AG08396 (cell line): ENCODE measurements at regions not wholly inside any gene's neighbourhood (a gene's known extent, or its start where the extent isn't known, plus 50 kb on each side); places are given as distances from the start of the nearest gene placed in this dataset.

Source experiments
- DNase-seq: peaks from one replicate; pipeline ENCODE4 v3.0.0; 2012; ENCODE audit warnings: low spot score, mixed read lengths

- DNase-seq: no peak
Observed at GRCh38 chr22:22395245-22395644, 113.3 kb downstream of the ZNF280B start.

DNA sequence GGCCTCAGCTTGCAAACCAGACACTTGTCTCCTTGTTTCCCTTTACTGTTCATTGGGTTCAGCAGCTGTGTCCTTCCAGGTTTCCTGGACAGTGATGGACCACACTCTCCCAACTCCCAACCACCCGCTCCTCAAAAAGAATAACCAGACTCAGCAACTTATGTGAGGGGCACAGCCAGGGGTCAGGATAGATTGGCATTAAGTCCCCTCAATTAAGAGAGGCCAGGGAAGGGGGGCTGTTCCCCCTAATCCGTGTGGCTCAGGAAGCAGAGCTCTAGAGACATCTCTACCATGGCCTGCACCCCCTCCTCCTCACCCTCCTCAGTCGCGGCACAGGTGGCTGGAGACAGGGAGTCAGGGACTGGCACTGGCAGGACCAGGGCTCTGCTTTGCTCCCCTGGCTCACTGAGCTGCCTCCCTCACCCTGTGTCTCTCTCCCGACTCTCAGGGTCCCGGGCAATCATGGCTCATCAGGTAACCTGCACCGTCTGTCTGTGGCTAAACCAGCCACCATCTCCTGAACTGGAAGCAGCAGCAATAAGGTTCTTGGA lies 111.7 kb downstream of the ZNF280B start:
- no peak for DNase-seq

DNA sequence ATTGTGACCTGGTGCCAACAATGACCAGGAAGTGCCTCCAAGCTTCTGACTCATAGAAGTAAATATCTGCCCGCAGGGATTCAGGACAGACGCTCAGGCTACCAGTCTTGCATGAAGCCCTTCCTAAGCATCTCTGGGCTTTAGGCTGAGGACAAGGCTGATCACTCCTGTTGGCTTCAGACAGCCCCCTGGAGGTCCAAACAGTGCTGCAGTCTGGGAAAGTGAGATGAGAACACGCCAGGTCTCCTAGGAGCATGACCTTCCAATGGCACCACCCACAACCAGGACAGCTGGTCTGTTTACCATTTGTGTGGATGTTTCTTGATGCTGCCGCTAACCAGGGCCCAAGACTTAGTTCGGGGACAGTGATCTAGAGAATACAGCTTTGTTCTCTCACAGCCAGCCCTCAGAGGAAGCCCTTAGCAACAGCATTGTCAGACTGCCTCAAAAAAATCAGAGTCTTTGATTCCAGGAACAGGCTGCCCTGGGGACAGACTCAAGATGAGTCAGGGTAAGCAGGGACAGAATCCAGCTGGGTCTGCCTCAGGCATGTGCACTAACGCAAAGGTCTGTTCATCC lies 111.2 kb downstream of the ZNF280B start:
- no peak for DNase-seq

- no peak for DNase-seq
Observed at GRCh38 chr22:22397875-22398524, 110.5 kb downstream of the ZNF280B start.

GRCh38 chr22:22398530-22399327 lies 109.8 kb downstream of the ZNF280B start:
- DNase-seq: no peak

DNA sequence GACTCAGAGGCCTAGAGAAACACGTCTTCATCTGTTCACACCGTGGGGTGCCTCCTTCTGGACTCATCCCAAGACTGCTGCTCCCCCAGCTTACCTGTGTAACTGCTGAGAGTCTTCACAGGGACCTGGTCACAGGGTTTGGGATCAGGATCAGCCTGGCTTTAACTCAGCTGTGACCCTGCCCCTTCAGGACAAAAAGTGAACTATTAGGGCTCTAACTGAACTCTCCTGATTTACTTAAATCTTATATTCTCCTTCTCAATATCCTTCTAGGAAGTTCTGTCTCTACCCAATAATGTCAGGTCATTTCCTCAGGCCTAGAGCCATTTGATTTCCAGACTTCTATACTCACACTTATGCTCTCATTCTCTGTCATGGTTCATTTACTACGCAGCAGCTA lies 108.4 kb downstream of the ZNF280B start:
- DNase-seq: no peak

DNA sequence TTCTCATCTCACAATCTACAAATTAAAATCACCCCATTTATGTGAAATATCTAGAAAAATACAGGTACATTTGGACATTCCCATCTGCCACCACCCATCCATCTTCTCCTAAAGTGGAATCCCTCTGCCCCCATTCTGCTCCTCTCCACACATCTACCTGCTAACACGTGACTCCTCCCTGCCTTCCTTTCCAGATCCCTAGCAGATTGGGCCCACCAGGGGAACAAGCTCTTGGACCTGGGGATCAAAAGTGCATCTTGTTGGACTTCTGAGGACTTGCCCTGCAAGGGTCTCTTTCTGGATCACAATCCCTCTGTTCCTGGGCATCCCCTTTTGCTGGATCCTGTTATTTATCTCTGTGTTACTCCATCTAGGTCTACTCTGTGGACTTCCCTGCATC lies 107.6 kb downstream of the ZNF280B start:
- no peak for DNase-seq

- no peak for DNase-seq
Observed at GRCh38 chr22:22401381-22401780, 107.2 kb downstream of the ZNF280B start.

- no peak for DNase-seq
Observed at GRCh38 chr22:22403306-22403705, 105.2 kb downstream of the ZNF280B start.

DNA sequence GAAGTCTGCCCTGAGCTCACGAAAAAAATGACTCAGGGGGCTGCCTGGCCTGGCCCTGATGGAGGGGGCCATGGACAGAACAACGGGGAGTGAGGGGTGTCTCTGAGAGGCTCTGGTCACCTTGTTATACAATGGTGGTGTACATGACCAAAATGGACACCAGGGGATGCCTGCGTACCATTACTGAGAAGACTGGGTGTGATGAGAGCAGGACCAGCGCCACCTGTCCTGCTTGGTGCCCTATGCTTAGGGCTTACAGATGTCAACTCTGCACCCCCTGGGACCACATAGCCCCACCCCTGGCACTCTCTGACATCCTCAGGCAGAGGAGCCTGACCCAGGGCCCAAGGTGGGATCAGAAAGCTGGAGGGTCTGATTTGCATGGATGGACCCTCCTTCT lies 104.8 kb downstream of the ZNF280B start:
- DNase-seq: no peak

GRCh38 chr22:22404598-22405284 lies 103.8 kb downstream of the ZNF280B start:
- DNase-seq: no peak

GRCh38 chr22:22406445-22407027 lies 102.0 kb downstream of the ZNF280B start:
- no peak for DNase-seq

- DNase-seq: no peak
Observed at GRCh38 chr22:22407061-22407460, 101.5 kb downstream of the ZNF280B start.

GRCh38 chr22:22408269-22408668 lies 100.3 kb downstream of the ZNF280B start:
- no peak for DNase-seq

DNA sequence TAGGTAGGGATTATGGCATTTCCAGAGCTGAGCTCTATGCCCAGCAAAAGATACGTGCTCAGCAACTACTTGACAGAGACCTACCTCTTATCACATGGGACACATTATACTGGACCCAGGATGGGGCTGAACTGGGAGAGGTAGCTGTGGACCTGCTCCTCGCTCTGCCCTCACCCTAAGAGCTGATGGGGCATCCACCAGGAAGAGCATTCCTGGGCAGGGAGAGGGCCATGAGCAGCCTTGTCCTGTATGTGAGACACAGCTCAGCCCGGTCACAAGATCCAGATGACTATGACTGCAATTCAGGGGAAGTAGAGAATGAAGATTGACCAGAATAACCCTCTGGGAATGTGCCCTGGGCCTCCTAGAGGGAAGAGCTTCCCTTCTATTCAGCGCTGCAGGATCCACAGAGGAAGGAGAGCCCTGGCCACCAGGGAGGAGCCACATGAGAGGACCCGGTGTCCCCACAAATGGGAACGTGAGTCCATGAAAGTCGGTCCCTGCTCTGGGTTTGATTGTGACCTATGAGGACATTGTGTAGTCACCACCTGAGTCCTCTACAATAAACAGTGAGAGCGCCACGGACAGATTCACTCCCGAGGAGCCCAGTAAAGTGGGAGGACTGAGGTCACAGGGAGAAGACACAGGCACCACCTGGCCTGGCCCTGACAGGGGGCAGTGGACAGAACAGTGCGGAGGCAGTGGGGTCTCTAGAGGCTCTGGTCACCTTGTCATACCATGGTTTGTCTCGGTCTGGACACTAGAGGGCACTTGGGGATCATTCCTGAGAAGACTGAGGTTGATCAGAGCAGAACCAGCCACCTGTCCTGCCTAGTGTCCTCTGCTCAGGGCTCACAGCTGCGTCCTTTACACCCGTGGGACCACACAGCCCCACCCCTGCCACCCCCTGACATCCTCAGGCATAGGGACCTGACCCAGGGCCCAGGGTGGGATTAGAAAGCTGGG lies 99.5 kb downstream of the ZNF280B start:
- peak; percentile 32 for DNase-seq

DNA sequence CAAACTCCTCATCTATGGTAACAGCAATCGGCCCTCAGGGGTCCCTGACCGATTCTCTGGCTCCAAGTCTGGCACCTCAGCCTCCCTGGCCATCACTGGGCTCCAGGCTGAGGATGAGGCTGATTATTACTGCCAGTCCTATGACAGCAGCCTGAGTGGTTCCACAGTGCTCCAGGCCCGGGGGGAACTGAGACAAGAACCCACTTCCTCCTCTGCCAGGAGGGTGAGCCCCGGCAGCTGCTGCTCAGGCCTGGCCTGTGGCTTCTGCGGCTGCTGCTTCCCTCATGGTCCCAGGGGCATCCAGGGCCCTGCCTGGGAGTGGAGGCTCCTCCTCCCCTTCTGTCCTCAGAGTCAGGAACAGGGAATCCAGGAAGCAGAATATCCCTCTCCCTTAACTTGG lies 98.4 kb downstream of the ZNF280B start:
- no peak for DNase-seq

GRCh38 chr22:22410677-22411076 lies 97.9 kb downstream of the ZNF280B start:
- DNase-seq: no peak

GRCh38 chr22:22414266-22414665 lies 94.3 kb downstream of the ZNF280B start:
- DNase-seq: no peak

DNA sequence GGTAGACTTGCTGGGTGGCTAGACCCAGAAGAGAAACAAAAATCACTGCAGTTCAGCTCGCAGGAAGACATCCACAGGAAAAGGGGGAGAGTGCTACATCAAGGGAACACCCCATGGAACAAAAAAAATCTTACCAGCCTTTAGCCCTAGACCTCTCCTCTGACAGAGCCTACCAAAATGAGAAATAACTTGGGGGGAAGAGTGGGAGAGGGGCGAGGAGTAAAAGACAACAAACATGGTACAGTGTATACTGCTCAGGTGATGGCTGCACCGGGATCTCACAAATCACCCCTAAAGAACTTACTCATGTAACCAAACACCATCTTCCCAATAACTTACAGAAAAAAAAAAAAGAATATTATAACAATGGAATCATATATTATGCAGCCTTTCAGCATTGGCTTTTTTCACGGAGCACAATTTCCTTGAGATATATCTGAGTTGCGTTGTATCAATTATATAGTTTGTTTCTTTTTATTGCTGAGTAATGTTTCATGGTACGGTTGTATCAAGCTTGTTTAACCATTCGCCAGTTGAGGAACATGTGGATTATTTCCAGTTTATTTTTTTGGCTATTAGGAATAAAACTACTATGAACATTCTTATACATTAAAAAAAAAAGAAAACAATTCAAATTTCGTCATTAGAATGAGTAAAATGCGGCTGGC lies 90.9 kb downstream of the ZNF280B start:
- DNase-seq: no peak

- no peak for DNase-seq
Observed at GRCh38 chr22:22418163-22418549, 90.4 kb downstream of the ZNF280B start.
